ENCODE measurements at regions not wholly inside any gene's neighbourhood (a gene's known extent, or its start where the extent isn't known, plus 50 kb on each side); places are given as distances from the start of the nearest gene placed in this dataset.
"Not testable (repeated sequence)": the region's sequence is repeated elsewhere in the genome, so short reads cannot be mapped to it uniquely, and the experiment has no call there.

DNA sequence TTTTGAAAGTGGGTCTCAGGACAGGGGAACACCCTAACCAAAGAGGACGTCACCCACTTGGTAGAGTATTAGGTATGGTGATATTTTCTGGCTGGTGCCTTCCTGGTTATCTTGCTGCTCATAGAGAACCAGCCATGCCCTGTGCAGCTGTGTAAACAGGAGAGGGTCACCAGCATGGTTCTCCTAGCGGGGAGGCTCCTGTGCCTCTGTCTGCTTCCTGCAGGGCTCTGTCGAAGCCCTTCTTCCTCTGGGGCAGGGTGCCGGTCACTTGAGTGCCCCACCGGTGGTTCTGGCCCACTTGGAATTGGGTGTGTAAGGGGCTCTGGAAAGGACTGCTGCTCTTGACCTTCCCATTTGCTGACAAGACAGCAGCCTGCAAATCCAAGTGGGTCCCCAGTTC, 80.5 kb upstream of the KCNK12 start:
- no peak for DNase-seq

DNA sequence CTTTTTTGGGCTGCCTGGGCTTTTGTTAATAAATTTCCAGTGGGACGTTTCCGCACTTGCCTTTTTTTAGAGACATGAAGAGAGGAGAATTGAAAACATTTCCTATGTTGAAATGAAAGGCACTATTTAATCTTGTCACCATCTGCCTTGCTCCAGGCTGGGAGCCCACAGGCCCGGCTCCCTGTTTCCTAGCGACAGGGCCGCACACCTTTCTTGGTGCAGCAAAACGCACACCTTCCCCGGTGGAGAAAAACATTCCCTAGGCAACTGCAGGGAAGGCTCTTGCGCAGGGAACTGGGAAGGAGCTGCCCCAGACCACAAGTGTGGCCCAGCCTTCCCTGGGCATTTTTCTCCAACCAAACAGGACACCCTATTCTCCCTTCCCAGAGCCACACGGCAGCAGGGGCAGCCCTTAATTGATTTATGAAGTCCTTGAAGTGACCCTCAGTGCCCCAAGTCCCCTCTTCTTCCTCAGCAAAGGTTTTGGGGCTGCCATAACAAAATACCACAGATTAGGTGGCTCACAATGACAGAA, 79.3 kb upstream of the KCNK12 start:
- no peak for DNase-seq

DNA sequence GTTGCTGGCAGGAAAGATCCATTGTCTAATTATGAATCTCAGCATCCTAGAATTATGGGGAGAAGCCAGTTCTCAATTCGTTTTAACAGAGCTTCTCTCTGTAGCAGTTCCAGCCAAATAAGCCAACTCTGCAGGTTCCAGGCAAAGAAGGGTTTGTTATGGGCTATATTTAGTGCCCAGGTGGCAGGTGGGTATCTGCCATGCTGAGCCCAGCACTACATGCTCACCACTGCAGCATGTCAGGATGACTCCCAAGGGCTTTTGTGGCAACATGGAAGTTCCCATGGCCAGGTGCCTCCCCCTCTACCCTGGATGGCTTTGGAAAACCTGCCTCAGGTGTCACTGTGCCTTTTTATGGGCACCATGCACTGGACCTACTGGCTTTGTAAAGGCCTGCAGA, 74.5 kb upstream of the KCNK12 start:
- no peak for DNase-seq

DNA sequence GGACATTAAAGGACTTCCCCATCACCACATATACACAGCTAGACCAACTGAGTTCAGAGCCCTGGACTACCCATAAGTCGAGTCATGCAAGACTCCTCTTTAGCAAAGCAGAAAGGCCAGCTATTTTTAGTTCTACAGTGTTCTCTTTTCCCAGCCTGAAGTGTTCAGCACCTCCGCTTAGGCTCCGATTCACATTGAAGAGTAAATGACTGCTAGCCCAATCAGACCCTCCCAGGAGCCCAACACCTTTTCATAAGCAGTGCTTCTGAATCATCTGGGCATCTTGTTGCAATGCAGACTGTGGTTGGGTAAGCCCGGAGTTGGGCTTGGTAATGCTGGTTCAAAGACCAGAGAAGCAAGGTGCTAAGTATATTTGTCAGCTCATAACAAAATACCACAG, 73.6 kb upstream of the KCNK12 start:
- no peak for DNase-seq

DNA sequence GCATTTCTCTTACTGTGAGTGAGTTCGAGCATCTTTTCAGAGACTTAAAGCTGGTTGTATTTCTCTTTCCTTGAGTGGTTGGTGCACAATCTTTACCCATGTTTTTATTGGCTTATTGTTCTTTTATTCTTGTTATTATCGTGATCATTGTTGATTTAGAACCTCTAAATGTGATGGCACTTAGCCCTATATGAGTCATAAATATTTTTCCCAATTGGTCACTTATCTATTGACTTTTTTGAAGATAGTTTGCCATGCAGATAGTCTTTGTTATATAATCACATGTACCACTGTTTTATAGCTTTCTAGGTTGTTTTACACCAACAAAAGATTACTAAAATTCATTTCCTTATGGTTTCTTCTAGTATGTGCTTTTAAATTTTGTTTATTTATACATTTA, 70.6 kb upstream of the KCNK12 start:
- no peak for DNase-seq

DNA sequence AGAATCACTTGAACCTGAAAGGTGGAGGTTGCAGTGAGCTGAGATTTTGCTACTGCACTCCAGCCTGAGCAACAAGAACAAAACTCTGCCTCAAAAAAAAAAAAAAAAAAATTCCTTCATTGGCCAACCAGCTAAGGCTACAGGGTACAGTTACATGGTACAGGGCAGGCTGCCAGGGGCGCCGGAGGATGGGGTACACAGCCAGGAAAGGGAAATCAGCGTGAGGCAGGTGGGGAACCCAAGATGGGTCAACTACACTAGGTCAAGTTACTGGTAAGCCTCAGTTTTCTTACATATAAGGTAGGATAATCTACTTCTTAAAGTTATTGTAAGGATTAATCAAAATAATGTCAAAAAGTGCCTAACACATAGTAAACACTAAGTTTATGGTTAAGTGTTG, 69.6 kb upstream of the KCNK12 start:
- DNase-seq = no peak

DNA sequence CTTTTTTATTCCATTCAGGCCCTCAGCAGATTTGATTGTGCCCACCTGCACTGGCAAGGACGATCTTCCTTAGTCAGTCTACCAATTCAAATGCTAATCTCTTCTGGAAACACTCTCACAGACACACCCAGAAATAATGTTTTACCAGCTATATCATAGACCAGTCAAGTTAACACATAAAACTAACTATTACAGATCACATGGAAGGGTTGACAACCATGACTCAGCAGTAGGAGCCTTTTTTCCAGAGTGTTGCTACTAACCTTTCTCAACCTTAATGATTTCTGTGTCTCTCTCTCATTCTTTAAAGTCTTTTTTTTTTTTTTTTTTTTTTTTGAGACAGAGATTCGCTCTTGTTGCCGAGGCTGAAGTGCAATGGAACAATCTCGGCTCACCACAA, 68.7 kb upstream of the KCNK12 start:
- no peak for DNase-seq

DNA sequence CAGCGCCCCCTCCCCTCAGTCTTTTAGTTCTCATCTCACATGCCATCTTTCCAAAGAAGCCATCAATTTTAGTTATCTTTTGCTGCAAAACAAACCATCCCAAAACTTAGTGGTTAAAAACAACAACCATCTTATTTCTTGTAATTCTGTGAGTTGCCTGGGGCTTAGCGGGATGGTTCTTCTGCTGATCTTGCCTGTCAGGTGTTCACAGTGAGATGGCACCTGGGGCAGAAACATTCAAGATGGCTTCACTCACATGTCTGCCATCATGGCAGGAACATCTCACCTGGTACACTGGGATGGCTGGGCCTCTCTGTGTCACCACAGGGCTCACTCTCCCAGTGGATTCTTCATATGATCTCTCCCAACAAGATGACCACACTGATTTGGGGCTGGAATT, 67.6 kb upstream of the KCNK12 start:
- DNase-seq = no peak

DNA sequence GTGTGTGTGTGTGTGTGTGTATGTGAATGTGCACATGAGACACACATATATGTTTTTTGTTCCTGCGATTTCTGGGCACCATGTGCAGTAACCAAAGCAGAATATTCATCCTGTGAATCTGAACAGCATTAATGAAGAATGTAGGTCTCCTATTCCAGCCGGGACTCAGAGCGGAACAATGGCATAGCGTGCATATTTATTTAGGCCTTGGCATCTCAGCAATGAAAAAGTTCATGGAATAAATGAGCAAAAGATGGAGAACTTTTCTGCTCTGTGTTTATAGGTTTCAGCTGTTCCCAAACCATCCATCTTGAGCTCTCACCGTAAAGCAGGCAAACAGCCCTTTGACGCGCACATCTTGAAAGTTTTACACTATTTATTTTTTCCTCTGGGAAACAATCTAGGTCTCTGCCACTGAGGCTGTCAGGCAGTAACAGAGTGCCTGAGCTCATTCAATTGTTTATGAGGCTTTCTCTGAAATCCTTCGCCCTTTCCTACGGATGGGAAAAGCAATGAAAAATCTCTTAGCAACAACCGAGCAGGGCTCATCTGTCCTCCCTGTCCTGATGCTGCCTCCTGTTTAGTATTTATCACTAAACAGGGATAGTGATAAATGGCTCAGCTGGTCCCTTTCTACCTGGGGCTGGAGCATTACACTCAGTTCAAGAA, 65.9 kb upstream of the KCNK12 start:
- DNase-seq = no peak

DNA sequence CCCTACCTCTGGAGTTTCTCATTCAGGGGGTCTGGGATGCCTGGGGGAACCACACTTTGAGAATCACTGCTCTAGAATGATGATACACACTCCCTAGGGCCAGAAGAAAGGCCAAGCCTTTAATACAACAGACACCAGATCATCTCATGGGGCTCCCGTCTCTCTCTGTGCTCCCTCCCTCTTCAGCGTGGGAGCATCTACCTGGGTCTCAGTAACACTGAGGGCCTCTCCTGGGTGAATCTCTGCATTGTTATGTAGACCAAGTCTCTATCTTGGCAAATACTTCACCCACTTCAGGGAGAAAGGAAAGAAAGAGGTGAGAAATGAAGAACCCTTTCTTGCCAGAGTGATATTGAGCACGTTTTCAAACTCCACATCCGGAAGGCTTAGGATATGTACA, 65.4 kb upstream of the KCNK12 start:
- DNase-seq = no peak

DNA sequence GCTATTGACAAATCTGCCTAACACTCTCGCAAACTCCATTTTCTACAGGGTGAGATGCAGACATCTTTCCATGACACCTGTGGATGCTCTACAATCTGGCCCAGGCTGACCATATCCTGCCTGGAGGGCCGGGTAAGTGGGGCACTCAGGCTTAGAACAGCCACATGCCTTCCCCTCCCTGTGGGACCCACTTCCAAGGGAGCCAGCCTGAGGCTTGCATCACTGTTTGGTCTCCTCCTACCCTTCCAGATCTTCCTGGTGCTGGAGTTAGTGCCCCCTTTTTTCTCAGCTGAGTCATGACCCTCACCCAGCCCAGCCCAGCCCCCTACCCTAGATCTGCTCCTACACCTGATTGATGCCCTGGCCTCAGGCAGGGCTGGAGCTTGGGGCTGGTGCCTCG, 62.0 kb upstream of the KCNK12 start:
- DNase-seq = no peak

DNA sequence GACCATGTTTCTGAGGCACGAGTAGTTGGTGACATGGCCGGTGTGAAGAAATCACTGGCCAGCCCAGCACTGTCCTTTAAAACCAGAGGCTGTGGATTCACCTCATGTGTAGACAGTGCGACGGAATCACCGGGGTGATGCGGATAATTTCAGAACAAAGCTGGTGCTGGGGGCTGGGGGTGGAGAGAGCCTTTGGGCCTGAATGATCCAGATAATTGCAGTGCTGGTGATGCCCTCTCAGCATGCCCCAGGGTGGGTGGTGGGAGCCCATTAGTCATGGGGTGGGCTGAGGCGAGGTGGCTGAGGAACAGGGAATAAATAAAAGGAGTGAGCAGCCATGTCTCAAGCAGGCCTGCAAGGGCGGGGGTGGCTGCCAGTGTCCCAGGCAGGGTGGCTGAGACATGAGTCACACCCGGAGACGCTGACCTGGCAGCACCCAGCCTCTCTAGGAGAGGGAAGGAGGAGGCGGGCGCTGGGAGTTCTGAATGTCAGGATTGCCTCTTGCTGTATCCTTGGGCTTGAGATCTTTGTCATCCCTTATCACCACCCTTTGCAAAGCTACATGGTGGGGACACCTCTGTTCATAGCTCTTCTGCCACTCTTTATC, 61.1 kb upstream of the KCNK12 start:
- no peak for DNase-seq

DNA sequence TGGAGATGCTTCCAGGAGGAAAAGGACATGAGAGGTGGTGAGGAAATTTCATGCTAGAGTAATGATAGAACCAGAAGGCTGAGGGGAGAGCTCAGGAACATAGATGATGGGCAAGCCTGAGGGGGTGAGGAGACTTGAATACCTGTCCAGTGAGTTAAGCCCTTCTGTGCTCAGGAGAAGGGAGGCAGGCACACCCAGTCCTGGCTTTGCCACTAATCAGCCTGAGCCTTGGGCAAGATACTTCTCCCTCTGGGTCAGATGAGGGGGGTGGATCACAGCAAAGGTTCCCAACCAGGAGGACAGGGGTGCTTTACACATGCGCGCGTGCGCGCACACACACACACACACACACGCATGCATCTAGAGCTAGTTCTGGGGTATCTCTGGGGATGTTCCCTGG, 60.5 kb upstream of the KCNK12 start:
- DNase-seq = no peak

DNA sequence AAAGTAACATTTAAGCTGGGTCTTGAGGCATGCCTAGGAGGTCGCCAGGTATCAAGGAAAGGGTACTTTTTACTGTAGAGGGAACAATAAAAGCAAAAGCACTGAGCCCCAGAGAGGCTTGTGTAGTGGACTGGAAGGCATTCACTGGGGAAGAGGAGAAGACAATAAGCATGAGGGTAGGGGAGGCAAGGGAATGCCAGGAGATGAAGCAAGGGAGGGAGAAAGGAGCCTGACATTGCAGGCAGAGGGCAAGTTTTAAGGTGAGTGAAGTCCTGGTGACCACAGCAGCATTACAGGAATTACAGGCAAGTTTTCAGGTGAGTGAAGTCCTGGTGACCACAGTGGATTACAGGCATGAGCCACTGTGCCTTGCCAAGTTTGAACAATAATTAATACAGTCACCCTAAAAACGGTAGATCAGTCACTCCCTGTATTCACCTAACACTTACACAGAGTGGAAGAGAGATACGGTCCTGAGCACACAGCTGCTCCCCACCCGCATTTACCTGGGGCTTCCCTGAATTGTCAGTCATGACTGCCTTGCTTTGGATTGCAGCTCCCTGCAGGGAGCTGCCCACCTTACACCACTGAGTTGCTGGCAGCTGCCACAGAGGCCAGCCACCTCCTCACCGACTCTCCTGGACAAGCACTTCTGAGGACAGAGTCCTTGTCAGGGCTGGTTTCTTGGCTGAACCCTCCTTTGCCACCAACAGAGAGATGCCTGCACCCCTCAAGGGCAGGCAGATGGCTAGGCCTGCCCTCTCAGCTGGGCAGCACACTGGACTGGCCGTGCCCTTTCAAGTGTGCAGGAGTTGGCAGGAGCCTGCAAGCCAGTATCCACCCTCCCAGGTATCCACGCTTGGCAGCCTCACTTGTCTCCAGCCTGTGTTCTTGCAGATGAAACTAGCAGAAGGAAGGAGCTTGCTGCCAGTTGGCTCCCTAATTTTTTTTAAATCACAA, 59.0 kb upstream of the KCNK12 start:
- no peak for DNase-seq

DNA sequence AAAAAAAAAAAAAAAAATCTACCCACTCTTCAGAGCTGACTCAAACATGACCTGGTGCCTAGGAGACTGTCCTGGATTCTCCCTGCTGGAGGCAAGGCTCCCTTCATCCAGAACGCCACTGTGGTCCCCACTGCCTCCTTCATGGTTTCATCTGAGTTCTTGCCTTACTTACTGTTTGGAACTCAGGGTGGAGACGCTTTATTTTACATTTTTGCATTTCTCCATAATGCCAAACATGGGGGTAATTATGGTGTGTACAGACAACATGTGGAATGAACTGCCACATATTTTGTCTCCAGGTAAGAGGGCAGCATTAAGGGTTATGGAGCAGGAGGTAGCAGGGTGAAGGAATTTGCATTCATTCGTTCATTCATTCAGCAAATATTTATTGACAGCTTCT, 58.1 kb upstream of the KCNK12 start:
- DNase-seq = no peak

DNA sequence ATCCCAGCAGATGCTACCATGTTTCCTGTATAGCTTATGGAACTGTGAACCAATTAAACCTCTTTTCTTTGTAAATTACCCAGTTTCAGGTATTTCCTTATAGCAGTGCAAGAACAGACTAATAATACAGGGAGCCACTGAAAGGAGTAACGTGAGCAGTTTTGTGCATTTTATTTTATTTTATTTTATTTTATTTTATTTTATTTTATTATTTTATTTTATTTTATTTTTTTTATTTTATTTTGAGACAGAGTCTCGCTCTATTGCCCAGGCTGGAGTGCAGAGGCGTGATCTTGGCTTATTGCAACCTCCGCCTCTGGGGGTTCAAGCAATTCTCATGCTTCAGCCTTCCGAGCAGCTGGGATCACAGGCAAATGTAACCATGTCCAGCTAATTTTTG, 55.9 kb upstream of the KCNK12 start:
- DNase-seq = no peak

DNA sequence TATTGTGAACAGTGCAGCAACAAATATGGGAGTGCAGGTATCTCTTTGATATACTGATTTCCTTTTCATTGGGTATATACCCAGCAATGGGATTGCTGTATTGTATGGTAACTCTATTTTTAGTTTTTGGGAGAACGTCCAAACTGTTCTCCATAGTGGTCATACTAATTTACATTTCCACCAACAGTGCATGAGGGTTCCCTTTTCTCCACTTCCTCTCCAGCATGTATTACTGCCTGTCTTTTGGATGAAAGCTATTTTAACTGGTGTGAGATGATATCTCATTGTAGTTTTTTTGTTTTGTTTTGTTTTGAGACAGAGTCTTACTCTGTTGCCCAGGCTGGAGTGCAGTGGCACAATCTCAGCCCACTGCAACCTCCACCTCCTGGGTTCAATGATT, 52.4 kb upstream of the KCNK12 start:
- not testable (repeated sequence) for DNase-seq

DNA sequence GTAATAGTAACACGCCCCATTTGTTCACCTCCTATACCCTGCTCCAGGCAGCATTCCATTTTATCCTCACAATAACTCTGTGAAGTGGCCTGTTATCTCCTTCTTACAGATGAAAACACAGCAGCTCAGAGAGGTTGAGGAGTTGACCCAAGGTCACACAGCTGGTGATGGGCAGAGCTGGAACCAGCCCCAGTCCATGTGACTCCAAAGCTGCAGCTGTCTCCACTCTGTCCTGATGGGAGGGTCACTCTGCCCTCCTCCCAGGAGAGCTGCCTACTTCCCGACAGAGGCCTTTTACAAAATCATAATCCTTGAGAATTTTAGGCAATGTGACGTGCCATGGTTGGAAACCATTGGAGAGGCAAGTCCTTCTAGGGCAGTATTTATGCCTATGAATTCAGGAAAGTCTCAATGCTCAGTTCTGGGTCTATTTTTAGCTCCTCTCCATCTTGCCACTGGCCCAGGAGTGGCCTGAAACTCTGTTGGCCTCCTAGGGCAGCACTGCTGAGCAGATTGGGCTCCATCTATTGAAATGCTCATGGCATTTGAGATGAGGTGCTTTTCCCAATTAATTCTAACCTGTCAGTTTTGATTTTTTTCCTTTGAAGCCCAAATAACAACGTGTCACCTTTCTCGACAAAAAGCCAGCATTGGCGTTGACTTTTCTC, 50.1 kb upstream of the KCNK12 start:
- DNase-seq = no peak
